ENCODE measurements at regions not wholly inside any gene's neighbourhood (a gene's known extent, or its start where the extent isn't known, plus 50 kb on each side); places are given as distances from the start of the nearest gene placed in this dataset.
"Not testable (repeated sequence)": the region's sequence is repeated elsewhere in the genome, so short reads cannot be mapped to it uniquely, and the experiment has no call there.

DNA sequence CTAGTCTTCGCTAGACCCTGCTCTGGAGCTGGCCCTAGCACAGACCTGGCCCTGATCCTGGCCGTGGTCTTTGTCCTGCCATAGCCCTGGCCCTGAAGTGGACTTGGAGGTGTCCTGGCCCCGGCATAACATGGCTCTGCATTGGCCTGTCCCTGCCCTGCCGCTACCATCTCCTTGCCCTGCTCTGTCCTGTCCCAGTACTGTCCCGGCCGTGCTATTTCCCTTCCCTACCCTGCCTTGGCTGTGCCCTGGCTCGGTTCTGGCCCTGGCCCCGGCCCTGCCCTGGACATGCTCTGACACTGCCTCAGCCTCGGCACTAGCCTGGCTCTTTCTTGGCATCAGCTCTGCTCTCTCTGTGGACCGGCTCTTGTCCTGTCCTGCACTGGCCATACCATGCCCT, 331.8 kb upstream of the PLGLB1 start:
- TF ChIP-seq CTCF, POLR2A (IDR thresholded peaks at IDR 0.05): not testable (repeated sequence)
